RWPE1 (cell line): ENCODE measurements at regions not wholly inside any gene's neighbourhood (a gene's known extent, or its start where the extent isn't known, plus 50 kb on each side); places are given as distances from the start of the nearest gene placed in this dataset.

Source experiments
- CTCF ChIA-PET: fragments of 350-600 bp; sonication (Branson Sonifier 250); formaldehyde crosslinking; extraction: SDS; loops from one replicate; lab custom pipeline; 2021; lab: Yijun Ruan, JAX
- POLR2A ChIA-PET: fragments of 400-600 bp; formaldehyde crosslinking; extraction: SDS; loops from one replicate; lab custom pipeline; 2020; ENCODE audit warnings: antibody characterized with exemption; ENCODE audit not compliant: low non-redundant PET; lab: Yijun Ruan, JAX
- DNase-seq: peaks from one replicate; pipeline ENCODE4 v3.0.0; 2012; ENCODE audit warnings: low spot score
- H3K27ac ChIP-seq: fragments of 450-650 bp; 2 replicates; pipeline ENCODE4 v1.5.1; 2017
- TF ChIP-seq, protein P1 (sequence below): fragments of 450-650 bp; conservative IDR thresholded peaks from 2 replicates; pipeline ENCODE4 v1.5.1; 2017; ENCODE audit warnings: low read depth, mild to moderate bottlenecking

DNA sequence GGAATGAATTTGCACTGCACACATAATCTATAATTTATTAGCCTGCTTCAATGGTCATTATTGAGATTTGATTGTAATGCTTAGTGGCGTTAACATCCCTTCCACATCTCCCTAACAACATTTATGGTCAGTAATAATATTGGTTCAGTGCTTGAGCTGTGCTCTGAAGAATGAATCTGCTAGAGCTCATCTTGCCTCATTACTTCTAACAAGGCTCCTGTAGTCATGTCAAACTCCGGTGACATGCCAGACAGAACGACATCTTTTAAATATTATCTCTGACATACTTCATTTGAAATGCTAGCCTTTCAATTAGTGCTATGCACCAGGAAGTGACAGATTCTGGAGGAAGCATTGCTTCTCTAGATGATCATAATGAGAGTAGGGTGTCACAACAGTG, 240.3 kb upstream of the BTBD3 start:
- POLR2A ChIA-PET = no interaction called here
- DNase-seq = no peak
- CTCF ChIA-PET = interaction anchor here (0.6 to 1.0 kb wide), 3 partner anchors 335 to 806 kb away, joined by 3 to 6 read pairs (median 4); no protein-coding TSS in a partner anchor
- H3K27ac ChIP-seq = no peak overlapping the region
- TF ChIP-seq, protein P1, sequence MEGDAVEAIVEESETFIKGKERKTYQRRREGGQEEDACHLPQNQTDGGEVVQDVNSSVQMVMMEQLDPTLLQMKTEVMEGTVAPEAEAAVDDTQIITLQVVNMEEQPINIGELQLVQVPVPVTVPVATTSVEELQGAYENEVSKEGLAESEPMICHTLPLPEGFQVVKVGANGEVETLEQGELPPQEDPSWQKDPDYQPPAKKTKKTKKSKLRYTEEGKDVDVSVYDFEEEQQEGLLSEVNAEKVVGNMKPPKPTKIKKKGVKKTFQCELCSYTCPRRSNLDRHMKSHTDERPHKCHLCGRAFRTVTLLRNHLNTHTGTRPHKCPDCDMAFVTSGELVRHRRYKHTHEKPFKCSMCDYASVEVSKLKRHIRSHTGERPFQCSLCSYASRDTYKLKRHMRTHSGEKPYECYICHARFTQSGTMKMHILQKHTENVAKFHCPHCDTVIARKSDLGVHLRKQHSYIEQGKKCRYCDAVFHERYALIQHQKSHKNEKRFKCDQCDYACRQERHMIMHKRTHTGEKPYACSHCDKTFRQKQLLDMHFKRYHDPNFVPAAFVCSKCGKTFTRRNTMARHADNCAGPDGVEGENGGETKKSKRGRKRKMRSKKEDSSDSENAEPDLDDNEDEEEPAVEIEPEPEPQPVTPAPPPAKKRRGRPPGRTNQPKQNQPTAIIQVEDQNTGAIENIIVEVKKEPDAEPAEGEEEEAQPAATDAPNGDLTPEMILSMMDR = no peak

GRCh38 chr20:11677836-11678235, 239.9 kb upstream of the BTBD3 start:
- DNase-seq = no peak
- no peak overlapping the region for H3K27ac ChIP-seq
- TF ChIP-seq, protein P1 = no peak
- CTCF ChIA-PET = interaction anchor here (0.9 to 1.0 kb wide), 2 partner anchors 15 to 466 kb away, joined by 3 to 6 read pairs; no protein-coding TSS in a partner anchor
- POLR2A ChIA-PET = no interaction called here

- no peak for DNase-seq
- H3K27ac ChIP-seq = no peak overlapping the region
- TF ChIP-seq, protein P1 = no peak
- ChIA-PET POLR2A (no interaction called here), CTCF (no interaction called here)
Measured at GRCh38 chr20:11682285-11682684, 235.4 kb upstream of the BTBD3 start.

DNA sequence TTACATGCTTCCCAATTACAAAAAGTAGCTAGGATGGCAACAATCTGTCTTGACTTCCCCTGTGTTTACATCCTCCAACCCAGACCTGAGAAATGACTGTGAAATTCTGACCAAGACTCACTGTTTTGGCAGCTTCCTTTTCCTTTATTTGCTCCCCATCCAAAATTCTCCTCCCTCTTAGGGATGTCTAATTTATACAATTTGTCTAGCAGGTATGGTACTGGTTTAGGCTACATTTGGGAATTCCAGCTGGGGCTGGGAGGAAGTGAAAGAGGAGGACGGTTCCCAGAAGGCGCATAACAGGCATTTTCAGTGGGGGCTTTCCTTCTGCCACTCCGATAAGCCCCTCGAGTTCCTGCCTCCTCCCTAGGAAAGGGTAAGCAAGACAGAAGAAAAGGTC, 231.5 kb upstream of the BTBD3 start:
- no peak overlapping the region for H3K27ac ChIP-seq
- TF ChIP-seq, protein P1 = no peak
- POLR2A ChIA-PET = no interaction called here
- no peak for DNase-seq
- CTCF ChIA-PET = interaction anchor here (0.7 kb wide), 1 partner anchor 11 kb away, joined by 3 read pairs; no protein-coding TSS in a partner anchor

- ChIA-PET POLR2A (no interaction called here), CTCF (interaction anchor here (0.6 kb wide), 1 partner anchor 11 kb away, joined by 5 read pairs; no protein-coding TSS in a partner anchor)
- TF ChIP-seq, protein P1 = no peak
- H3K27ac ChIP-seq = no peak overlapping the region
- no peak for DNase-seq
Measured at GRCh38 chr20:11686820-11687543, 230.7 kb upstream of the BTBD3 start.

- H3K27ac ChIP-seq = no peak overlapping the region
- TF ChIP-seq, protein P1 = no peak
- ChIA-PET CTCF (interaction anchor here (0.6 to 0.8 kb wide), 2 partner anchors 11 to 325 kb away, joined by 4 to 5 read pairs; no protein-coding TSS in a partner anchor), POLR2A (no interaction called here)
- DNase-seq = no peak
Measured at GRCh38 chr20:11687546-11688292, 230.0 kb upstream of the BTBD3 start.
